ENCODE measurements at regions not wholly inside any gene's neighbourhood (a gene's known extent, or its start where the extent isn't known, plus 50 kb on each side); places are given as distances from the start of the nearest gene placed in this dataset.

DNA sequence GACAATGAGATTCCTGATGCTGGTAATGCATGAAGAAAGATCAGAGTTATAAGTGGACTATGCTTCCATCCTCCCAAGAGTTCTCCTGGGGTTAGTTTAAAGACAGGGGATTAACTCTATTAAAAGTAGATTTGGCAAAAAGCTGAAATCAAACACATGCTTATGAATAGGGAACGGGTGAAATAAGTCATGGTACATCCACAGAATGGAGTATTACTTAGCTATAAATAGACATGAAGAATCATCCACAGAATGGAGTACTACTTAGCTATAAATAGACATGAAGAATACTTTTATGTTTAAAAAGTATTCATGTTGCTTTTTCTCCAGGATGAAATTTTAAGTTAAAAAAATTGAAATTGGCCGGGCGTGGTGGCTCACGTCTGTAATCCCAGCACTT lies 596.4 kb upstream of the B3GAT1 start:
- Mint-ChIP-seq H3K4me1 (no peaks in the 10 kb centered on the region), H3K27me3 (no peaks in the 10 kb centered on the region), H3K9me3 (no peaks in the 10 kb centered on the region), H3K4me3 (no peak overlapping the region), H3K36me3 (ENCODE audit: low read depth) (no peaks in the 10 kb centered on the region), H3K27ac (no peak overlapping the region)
- intact Hi-C loops (cut with micrococcal nuclease) = no loop called here
- TF ChIP-seq, protein P1, sequence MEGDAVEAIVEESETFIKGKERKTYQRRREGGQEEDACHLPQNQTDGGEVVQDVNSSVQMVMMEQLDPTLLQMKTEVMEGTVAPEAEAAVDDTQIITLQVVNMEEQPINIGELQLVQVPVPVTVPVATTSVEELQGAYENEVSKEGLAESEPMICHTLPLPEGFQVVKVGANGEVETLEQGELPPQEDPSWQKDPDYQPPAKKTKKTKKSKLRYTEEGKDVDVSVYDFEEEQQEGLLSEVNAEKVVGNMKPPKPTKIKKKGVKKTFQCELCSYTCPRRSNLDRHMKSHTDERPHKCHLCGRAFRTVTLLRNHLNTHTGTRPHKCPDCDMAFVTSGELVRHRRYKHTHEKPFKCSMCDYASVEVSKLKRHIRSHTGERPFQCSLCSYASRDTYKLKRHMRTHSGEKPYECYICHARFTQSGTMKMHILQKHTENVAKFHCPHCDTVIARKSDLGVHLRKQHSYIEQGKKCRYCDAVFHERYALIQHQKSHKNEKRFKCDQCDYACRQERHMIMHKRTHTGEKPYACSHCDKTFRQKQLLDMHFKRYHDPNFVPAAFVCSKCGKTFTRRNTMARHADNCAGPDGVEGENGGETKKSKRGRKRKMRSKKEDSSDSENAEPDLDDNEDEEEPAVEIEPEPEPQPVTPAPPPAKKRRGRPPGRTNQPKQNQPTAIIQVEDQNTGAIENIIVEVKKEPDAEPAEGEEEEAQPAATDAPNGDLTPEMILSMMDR (IDR thresholded peaks at IDR 0.05) = no peak
- CTCF ChIA-PET = no interaction called here
- no peak for DNase-seq
- POLR2A ChIA-PET = no interaction called here
- no peak for ATAC-seq (ENCODE audit: low read depth)

- H3K4me3 Mint-ChIP-seq = no peak overlapping the region
- no peak for ATAC-seq (ENCODE audit: low read depth)
- no peak for DNase-seq
- intact Hi-C loops (cut with micrococcal nuclease) = no loop called here
- H3K9me3 Mint-ChIP-seq = no peaks in the 10 kb centered on the region
- TF ChIP-seq, protein P1 (IDR thresholded peaks at IDR 0.05) = no peak
- no peaks in the 10 kb centered on the region for H3K4me1 Mint-ChIP-seq
- no peaks in the 10 kb centered on the region for H3K36me3 Mint-ChIP-seq (ENCODE audit: low read depth)
- ChIA-PET CTCF (no interaction called here), POLR2A (no interaction called here)
- H3K27me3 Mint-ChIP-seq = no peaks in the 10 kb centered on the region
- H3K27ac Mint-ChIP-seq = no peak overlapping the region
Measured at GRCh38 chr11:135008001-135008405, 596.0 kb upstream of the B3GAT1 start.

DNA sequence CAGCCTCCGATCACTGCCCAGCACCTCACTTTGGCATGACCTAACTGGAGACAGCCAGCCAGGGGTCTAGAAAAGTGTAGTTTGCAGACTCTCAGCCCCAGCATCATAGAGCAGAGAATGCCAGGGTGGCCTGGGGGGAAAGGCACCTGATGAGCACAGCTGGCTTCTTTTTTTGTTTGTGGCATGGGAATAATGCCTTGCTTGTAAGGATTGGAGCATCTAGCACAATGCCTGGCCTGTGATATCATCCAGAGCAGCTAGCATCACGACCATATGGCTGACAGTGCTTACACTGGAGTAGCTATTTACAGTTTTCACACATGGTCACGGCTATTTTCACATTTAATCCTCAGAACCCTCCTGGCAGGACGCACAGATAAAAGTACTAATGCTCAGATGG lies 594.8 kb upstream of the B3GAT1 start:
- TF ChIP-seq, protein P1 (IDR thresholded peaks at IDR 0.05) = no peak
- ChIA-PET CTCF (no interaction called here), POLR2A (no interaction called here)
- ATAC-seq (ENCODE audit: low read depth) = no peak
- no peaks in the 10 kb centered on the region for H3K4me1 Mint-ChIP-seq
- H3K27ac Mint-ChIP-seq = no peak overlapping the region
- no peaks in the 10 kb centered on the region for H3K9me3 Mint-ChIP-seq
- no peaks in the 10 kb centered on the region for H3K36me3 Mint-ChIP-seq (ENCODE audit: low read depth)
- intact Hi-C loops (cut with micrococcal nuclease) = no loop called here
- DNase-seq = no peak
- no peak overlapping the region for H3K4me3 Mint-ChIP-seq
- no peaks in the 10 kb centered on the region for H3K27me3 Mint-ChIP-seq

DNA sequence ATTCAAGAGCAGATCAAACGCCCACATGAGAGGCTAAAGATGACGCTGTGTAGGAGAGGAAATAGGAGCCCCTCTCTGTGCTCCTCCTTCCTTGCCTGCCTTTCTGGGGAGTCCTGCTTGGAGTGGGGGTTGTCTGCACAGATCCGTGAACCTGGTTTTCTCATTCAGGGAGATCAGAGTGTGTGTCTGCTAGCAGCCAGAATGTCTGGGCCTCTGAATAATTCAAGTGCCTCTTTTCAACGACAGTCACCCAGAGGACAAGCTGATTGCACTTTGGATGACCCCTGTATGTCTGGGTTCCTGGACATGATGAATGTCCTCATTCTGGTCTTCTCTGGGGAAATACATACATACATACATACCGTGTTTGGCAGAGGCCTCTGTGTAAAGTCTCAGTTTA lies 592.5 kb upstream of the B3GAT1 start:
- Mint-ChIP-seq H3K9me3 (no peaks in the 10 kb centered on the region), H3K27me3 (no peaks in the 10 kb centered on the region), H3K36me3 (ENCODE audit: low read depth) (no peaks in the 10 kb centered on the region), H3K27ac (no peak overlapping the region), H3K4me1 (no peaks in the 10 kb centered on the region), H3K4me3 (no peak overlapping the region)
- intact Hi-C loops (cut with micrococcal nuclease) = no loop called here
- DNase-seq (no peak), ATAC-seq (ENCODE audit: low read depth) (no peak)
- TF ChIP-seq, protein P1 (IDR thresholded peaks at IDR 0.05) = no peak
- ChIA-PET POLR2A (no interaction called here), CTCF (no interaction called here)

DNA sequence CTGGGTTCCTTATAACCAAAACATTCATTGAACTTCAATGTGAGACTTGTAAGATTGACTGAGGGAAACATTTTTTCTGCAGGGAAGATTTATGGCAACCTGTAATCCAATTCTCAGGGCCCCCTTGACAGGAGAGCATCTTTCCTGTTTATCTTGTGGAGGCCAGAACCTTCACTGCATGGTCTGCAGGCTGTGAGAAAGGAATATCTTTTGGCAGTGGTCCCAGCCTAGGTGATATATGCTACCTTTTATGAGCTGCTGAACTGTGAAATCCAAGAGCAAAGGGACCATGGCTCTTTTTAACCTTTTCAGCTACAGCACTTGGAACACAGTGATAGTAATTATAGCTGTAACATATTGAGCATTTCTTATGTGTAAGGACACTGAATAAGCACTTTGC lies 590.2 kb upstream of the B3GAT1 start:
- DNase-seq = no peak
- ATAC-seq (ENCODE audit: low read depth) = no peak
- H3K36me3 Mint-ChIP-seq (ENCODE audit: low read depth) = no peaks in the 10 kb centered on the region
- intact Hi-C loops (cut with micrococcal nuclease) = no loop called here
- no peaks in the 10 kb centered on the region for H3K9me3 Mint-ChIP-seq
- H3K27ac Mint-ChIP-seq = no peak overlapping the region
- H3K27me3 Mint-ChIP-seq = no peaks in the 10 kb centered on the region
- CTCF ChIA-PET = no interaction called here
- POLR2A ChIA-PET = no interaction called here
- no peaks in the 10 kb centered on the region for H3K4me1 Mint-ChIP-seq
- no peak overlapping the region for H3K4me3 Mint-ChIP-seq
- TF ChIP-seq, protein P1 (IDR thresholded peaks at IDR 0.05) = no peak
